ENCODE measurements at regions not wholly inside any gene's neighbourhood (a gene's known extent, or its start where the extent isn't known, plus 50 kb on each side); places are given as distances from the start of the nearest gene placed in this dataset.
"Not testable (repeated sequence)": the region's sequence is repeated elsewhere in the genome, so short reads cannot be mapped to it uniquely, and the experiment has no call there.

- Histone ChIP-seq H3K4me3 (replicated peaks; ENCODE audit: low read depth, low read length) (no peak overlapping the region), H3K27me3 (replicated peaks; ENCODE audit: control insufficient read depth, insufficient read depth, low read length) (no peaks in the 10 kb centered on the region), H3K36me3 (ENCODE audit: control insufficient read depth, insufficient read depth, low read length) (no peaks in the 10 kb centered on the region)
- TF ChIP-seq CTCF (IDR thresholded peaks at IDR 0.05; ENCODE audit: insufficient read depth, low read length, poor library complexity, severe bottlenecking) = no peak
- no peak for DNase-seq (ENCODE audit: extremely low read depth, insufficient read length)
Observed at GRCh38 chr22:47354668-47355387, 592.4 kb downstream of the TBC1D22A start.

GRCh38 chr22:47352920-47353700, 590.7 kb downstream of the TBC1D22A start:
- no peak overlapping the region for H3K4me3 ChIP-seq (replicated peaks; ENCODE audit: low read depth, low read length)
- no peak for DNase-seq (ENCODE audit: extremely low read depth, insufficient read length)
- TF ChIP-seq CTCF (IDR thresholded peaks at IDR 0.05; ENCODE audit: insufficient read depth, low read length, poor library complexity, severe bottlenecking) = no peak
- no peaks in the 10 kb centered on the region for H3K27me3 ChIP-seq (replicated peaks; ENCODE audit: control insufficient read depth, insufficient read depth, low read length)
- no peaks in the 10 kb centered on the region for H3K36me3 ChIP-seq (ENCODE audit: control insufficient read depth, insufficient read depth, low read length)

GRCh38 chr22:47351836-47352579, 589.6 kb downstream of the TBC1D22A start:
- H3K4me3 ChIP-seq (replicated peaks; ENCODE audit: low read depth, low read length) = no peak overlapping the region
- no peak for DNase-seq (ENCODE audit: extremely low read depth, insufficient read length)
- H3K36me3 ChIP-seq (ENCODE audit: control insufficient read depth, insufficient read depth, low read length) = no peaks in the 10 kb centered on the region
- no peaks in the 10 kb centered on the region for H3K27me3 ChIP-seq (replicated peaks; ENCODE audit: control insufficient read depth, insufficient read depth, low read length)
- no peak for TF ChIP-seq CTCF (IDR thresholded peaks at IDR 0.05; ENCODE audit: insufficient read depth, low read length, poor library complexity, severe bottlenecking)

GRCh38 chr22:47346287-47346686, 583.8 kb downstream of the TBC1D22A start:
- H3K27me3 ChIP-seq (replicated peaks; ENCODE audit: control insufficient read depth, insufficient read depth, low read length); H3K4me3 ChIP-seq (replicated peaks; ENCODE audit: low read depth, low read length); DNase-seq (ENCODE audit: extremely low read depth, insufficient read length); H3K36me3 ChIP-seq (ENCODE audit: control insufficient read depth, insufficient read depth, low read length): not testable (repeated sequence)

- TF ChIP-seq CTCF (IDR thresholded peaks at IDR 0.05; ENCODE audit: insufficient read depth, low read length, poor library complexity, severe bottlenecking) = no peak
- H3K36me3 ChIP-seq (ENCODE audit: control insufficient read depth, insufficient read depth, low read length) = no peaks in the 10 kb centered on the region
- H3K27me3 ChIP-seq (replicated peaks; ENCODE audit: control insufficient read depth, insufficient read depth, low read length) = no peaks in the 10 kb centered on the region
- H3K4me3 ChIP-seq (replicated peaks; ENCODE audit: low read depth, low read length) = no peak overlapping the region
- no peak for DNase-seq (ENCODE audit: extremely low read depth, insufficient read length)
Observed at GRCh38 chr22:47345025-47345424, 582.6 kb downstream of the TBC1D22A start.

- no peaks in the 10 kb centered on the region for H3K36me3 ChIP-seq (ENCODE audit: control insufficient read depth, insufficient read depth, low read length)
- DNase-seq (ENCODE audit: extremely low read depth, insufficient read length) = no peak
- H3K27me3 ChIP-seq (replicated peaks; ENCODE audit: control insufficient read depth, insufficient read depth, low read length) = no peaks in the 10 kb centered on the region
- TF ChIP-seq CTCF (IDR thresholded peaks at IDR 0.05; ENCODE audit: insufficient read depth, low read length, poor library complexity, severe bottlenecking) = no peak
- H3K4me3 ChIP-seq (replicated peaks; ENCODE audit: low read depth, low read length) = no peak overlapping the region
Observed at GRCh38 chr22:47344414-47344813, 582.0 kb downstream of the TBC1D22A start.
